ENCODE measurements at regions not wholly inside any gene's neighbourhood (a gene's known extent, or its start where the extent isn't known, plus 50 kb on each side); places are given as distances from the start of the nearest gene placed in this dataset.
"Not testable (repeated sequence)": the region's sequence is repeated elsewhere in the genome, so short reads cannot be mapped to it uniquely, and the experiment has no call there.

- not testable (repeated sequence) for TF ChIP-seq CTCF, POLR2A, POLR2AphosphoS5 (IDR thresholded peaks at IDR 0.05)
These were observed 208.0 kb upstream of the FAM240B start for GRCh38 chr9:38927970-38928369.
